ENCODE measurements at regions not wholly inside any gene's neighbourhood (a gene's known extent, or its start where the extent isn't known, plus 50 kb on each side); places are given as distances from the start of the nearest gene placed in this dataset.

DNA sequence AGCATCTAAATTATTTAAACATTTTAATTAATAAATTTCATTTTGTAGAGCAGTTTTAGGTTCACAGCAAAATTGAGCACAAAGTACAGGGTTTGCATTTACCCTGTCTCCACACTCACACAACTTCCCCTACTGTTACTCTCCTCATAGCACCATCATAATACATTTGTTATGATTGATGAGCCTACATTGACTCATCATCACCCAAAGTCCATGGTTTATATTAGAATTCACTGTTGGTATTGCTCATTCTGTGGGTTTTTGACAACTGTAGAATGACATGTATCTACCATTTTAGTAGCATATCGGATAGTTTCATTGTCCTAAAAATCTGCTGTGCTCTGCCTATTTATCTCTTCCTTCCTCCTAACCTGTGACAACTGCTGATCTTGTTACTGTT is 411.1 kb upstream of the MPDZ start:
- no peak for TF ChIP-seq POLR2AphosphoS5 (IDR thresholded peaks at IDR 0.05)
- TF ChIP-seq, protein P1, sequence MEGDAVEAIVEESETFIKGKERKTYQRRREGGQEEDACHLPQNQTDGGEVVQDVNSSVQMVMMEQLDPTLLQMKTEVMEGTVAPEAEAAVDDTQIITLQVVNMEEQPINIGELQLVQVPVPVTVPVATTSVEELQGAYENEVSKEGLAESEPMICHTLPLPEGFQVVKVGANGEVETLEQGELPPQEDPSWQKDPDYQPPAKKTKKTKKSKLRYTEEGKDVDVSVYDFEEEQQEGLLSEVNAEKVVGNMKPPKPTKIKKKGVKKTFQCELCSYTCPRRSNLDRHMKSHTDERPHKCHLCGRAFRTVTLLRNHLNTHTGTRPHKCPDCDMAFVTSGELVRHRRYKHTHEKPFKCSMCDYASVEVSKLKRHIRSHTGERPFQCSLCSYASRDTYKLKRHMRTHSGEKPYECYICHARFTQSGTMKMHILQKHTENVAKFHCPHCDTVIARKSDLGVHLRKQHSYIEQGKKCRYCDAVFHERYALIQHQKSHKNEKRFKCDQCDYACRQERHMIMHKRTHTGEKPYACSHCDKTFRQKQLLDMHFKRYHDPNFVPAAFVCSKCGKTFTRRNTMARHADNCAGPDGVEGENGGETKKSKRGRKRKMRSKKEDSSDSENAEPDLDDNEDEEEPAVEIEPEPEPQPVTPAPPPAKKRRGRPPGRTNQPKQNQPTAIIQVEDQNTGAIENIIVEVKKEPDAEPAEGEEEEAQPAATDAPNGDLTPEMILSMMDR (IDR thresholded peaks at IDR 0.05), result no peak
- no peak for TF ChIP-seq POLR2A (IDR thresholded peaks at IDR 0.05; ENCODE audit: low read depth)

All from esophagus muscularis mucosa (tissue), 3 donors.